GM21529 (cell line): ENCODE measurements at regions not wholly inside any gene's neighbourhood (a gene's known extent, or its start where the extent isn't known, plus 50 kb on each side); places are given as distances from the start of the nearest gene placed in this dataset.

Experiments
- ATAC-seq: cut with Tn5 transposase; IDR thresholded peaks from one replicate; pipeline ENCODE4 v1.9.1; 2021; ENCODE audit not compliant: unreplicated experiment

DNA sequence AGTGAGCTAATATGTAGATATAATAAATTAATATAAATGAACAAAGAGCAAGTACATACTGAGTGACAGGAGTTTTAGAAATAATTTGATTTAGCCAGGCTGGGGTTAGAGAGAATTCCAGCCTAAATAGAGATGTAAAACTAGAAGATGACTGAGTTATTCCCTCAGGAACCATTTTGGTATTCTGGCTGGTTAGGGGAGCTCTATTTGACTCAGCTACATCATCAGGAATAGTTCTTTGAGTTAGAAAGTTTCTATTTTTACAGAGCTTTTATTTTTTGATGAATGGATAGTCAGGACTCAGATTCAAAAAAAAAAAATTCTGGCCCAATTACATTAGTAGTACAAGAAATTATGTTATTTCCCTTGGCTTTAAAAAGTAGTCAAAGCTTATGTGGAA, 180.4 kb upstream of the MID1 start:
- ATAC-seq = no peak

DNA sequence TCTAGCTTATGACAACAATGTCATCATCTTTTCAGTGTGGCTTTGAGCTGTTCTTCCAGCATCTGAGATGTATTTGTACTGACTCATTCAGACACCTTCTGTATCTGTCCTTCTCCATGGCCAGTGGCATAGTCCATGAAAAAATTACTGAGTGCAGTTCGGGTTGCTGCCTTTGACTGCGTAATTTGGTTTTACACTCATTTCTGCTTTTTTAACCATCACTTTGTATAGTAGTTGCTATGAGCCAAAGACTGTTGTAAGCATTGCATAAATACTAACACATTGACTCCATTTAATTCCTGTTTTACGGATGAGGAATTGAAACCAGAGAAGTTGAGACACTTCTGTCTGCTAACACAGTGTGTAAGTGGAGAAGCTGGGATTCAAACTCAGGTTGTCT, 190.7 kb upstream of the MID1 start:
- ATAC-seq = no peak

DNA sequence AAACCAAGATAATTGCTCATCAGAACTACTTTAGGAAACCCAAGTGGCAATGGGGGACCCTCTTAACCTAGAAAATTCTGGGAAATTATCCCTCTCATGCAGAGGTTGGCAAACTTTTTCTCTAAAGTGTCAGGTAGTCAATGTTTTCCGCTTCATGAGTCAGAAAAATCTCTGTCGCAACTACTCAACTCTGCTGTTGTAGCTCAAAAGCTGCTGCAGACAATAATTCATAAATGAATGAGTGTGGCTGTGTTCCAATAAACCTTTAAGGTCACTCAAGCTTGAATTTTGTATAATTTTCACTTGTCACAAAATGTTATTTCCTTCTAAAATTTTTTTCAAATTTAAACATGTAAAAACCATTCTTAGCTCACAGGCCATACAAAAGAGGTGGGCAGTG, 193.4 kb upstream of the MID1 start:
- no peak for ATAC-seq

- ATAC-seq = no peak
These were observed 198.3 kb upstream of the MID1 start for GRCh38 chrX:10818651-10819050.

- no peak for ATAC-seq
These were observed 199.6 kb upstream of the MID1 start for GRCh38 chrX:10819973-10820372.

- ATAC-seq = no peak
These were observed 200.9 kb upstream of the MID1 start for GRCh38 chrX:10821293-10821692.

DNA sequence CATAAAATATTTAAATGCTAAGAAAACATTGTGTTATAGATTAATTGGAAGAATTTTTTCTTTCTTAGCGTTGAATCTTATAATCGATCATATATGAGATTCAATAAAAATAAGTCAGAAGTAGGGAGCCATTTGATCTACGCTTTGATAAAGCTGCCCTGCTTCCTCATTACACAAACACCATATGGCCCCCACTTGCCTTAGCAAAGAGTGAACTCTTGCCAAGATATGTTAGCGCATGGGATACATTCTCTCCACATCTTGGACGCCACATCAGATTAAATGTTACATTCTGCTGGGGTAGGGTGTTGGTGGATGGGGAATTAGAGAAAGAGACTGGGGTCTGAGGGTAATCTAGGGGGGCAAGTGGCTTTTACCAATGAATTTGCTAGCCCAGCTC, 207.7 kb upstream of the MID1 start:
- ATAC-seq = no peak

DNA sequence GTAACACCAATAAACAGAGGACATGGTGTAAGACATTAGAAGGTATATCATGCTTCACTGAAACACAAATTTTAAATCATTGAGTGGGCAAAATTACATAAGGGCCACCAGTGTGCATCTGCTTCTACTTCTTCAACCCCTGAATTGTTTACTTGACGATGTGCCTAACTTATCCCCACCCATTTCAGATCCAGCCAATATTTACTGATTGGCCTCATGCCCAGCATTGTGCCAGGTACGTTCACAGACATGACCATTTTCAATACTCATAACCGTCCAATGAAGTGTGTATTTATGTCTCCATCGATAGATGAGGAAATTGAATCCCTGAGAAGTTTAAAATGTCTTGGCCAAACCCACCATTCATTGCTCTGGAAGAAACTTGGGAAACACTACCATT, 208.3 kb upstream of the MID1 start:
- ATAC-seq = no peak

- no peak for ATAC-seq
These were observed 211.5 kb upstream of the MID1 start for GRCh38 chrX:10831716-10832502.

DNA sequence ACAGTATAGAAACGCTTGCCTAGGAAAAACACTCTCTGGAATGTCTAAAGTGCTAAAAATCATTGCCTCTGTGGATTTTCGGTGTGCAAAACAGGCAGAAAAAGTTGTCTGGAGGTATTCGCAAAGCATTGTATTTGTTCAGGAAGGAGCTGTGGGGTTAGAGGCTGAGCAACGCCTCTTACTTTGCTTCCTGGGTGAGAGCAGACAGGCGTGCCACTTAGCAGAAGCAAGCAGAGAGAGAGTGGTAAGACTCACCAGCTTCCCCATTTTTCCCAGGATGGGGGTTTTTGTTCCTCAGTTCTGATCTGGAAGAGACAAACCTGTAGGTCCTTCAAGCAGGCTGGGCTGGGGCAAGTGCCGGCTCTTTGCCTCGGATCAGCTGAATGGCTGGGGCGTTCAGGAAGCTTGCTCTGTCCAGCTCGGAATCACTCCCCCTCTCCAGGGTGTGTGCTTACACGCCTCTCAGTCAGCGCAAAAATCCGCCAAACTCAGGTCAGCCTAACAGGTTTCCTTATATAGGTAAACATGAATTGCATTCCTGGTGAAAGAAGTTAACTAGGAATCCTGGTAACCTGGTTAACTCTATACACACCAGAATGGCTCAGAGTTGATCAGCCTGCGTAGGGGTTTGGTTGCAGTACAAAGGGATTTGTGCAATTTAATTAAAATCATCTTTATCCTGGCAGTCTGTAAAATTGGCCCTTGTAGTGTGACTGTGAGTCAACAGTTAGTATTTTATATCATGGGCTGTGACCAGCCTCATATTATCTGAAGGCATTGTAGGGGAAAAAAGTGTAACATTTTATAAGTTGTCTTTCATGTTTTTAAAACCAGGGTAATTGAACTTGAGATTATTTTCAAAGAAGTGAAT, 213.1 kb upstream of the MID1 start:
- ATAC-seq = no peak

DNA sequence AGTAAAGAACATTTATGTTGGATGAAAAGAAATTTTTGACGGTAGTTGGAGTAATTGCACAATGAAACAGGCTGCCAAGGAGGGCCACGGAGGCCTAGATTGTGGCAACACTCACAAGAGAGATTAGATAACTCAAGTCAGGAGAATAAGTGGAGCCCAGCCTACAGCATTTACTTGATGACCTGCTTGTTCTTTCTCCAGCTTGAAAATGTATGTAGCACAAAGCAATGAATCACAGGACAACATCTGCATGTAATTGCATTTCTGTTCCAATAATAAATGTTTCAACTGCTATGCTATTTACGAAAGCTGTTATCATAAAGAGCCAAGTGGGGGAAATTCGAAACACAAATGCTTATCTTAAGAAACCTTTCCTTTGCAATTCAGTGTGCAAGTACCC, 221.2 kb upstream of the MID1 start:
- ATAC-seq = no peak

DNA sequence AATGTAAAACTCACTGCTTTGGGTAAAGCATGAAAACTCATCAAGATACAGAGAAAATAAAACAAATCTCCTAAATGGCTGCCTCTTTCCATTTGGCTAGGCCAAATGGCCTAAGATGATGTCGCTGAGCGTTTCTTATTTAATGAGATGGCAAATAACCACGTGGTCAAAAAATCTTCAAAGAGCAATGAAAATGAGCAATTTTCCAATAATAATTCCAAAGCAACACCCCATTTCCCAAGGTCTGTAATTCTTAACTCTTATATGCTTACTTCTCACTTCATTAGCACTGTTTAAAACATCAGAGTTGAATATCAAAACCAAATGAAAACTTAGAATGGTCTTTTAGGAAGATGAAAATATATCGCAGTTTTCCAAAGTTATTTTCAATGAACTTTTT, 222.3 kb upstream of the MID1 start:
- ATAC-seq = no peak

DNA sequence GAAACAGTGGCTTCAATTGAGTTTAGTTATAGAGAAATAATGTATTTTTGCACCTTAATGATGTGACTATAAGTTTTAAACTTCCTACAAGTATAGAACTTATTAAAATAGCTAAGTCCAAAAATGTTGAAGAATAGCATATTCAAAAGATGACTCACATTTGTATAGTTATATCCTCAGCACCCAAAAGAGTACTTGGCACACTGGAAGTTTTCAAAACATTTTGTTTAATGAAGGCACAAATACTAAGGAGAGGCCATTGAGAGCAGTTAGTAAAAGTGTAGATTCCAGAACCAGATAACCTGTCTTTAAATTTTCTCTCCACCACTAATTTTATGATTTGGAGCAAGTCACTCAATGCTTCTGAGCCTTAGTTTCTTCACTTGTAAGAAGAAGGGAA, 226.9 kb upstream of the MID1 start:
- no peak for ATAC-seq

GRCh38 chrX:10851809-10852208, 231.4 kb upstream of the MID1 start:
- no peak for ATAC-seq

- ATAC-seq = no peak
These were observed 234.2 kb upstream of the MID1 start for GRCh38 chrX:10854594-10854993.

DNA sequence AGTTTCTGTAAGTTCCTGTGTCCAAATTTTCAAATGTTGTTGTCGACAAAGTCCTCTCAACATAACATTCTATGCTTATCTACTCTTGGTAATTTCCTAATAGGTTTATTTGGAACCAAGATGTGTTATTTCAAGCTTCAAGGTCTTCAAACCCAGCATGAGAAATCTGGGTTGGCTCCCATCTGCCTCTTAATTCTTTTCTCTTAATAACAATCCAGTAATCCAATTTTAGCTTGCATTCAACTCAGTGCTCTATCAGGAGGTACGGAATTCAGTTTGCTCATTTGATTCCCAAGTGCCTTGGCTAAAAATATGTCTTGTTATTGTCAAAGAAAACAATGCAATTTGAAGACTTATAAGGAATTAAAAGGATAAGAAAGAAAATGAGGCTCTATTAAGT, 235.5 kb upstream of the MID1 start:
- no peak for ATAC-seq

DNA sequence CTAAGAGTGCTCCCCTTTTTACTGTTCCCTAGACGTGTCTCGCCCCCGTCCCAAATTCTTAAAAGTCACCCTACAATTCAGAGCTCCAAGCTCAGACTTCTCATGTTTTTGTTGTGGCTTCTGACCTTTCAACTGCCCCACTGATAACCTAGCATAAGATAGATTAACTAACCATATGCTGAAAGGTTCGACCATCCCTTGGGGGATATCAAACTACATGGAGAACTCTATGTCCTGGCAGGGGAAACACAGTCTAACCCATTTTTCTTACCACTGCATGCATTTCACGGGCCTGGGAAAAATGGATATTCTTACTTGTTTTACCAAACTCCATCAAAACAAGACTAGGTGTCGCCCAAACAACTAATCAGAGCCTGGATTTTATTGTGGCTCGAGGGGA, 236.4 kb upstream of the MID1 start:
- no peak for ATAC-seq

GRCh38 chrX:10859353-10859752, 239.0 kb upstream of the MID1 start:
- ATAC-seq = no peak

- ATAC-seq = peak; percentile 89
These were observed 235.1 kb upstream of the HCCS start for GRCh38 chrX:10875995-10876394.

DNA sequence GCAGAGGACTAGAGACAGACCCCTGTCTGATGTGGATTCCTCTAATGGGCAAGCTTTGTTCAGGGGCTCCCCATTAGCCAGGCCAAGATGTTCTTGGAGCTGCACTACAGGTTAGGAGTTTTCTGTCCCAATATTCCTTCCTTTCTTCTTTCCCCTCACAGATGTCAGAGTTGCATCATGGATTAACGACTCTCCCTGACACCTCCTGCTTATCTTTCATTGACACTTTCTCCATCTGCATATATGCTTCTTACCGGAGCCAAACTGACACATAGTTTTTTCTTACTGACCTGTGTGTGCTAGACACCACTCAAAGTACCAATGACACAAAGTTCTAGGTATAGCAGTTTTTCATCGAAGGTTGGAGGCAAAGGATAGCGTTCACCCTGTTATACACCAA, 228.6 kb upstream of the HCCS start:
- ATAC-seq = no peak

DNA sequence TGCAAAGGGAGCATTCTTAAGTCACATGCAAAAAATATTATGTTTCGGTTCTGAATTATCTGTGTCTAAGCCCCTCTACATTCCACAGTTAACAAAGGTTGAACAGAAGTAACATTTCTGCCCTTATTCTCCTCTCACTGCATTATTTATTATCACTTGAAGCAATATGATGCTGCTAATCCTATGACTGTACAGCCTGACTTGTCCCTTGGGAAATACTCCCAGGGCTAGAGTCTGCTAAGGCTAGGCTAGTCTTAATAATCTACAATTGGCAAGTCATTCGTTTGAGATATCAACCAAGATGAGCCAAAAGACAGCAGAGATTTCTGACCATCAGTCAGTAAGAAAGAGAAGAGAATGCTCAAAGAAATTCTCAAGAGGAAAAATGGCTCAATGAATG, 226.9 kb upstream of the HCCS start:
- ATAC-seq = no peak

GRCh38 chrX:10892621-10893225, 218.4 kb upstream of the HCCS start:
- no peak for ATAC-seq
